ENCODE measurements at regions not wholly inside any gene's neighbourhood (a gene's known extent, or its start where the extent isn't known, plus 50 kb on each side); places are given as distances from the start of the nearest gene placed in this dataset.

DNA sequence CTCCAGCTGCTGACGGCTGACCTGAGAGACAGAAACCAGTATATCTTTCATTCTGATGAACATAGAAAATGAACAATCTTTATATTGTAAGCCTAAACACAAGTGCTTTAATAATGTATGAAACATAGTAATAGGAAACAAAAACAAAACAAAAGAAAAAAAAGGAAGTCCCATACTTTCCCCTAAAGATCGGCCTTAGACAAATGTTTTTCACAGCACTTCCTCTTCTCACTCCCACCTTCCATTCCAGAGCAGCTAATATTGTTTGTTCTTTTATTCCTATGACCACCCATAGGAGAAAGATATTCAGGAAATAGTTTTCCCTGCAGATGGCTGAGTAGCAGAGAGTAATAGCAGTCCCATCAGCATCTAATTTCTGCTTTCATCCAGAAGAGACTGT, 194.4 kb upstream of the SLC27A6 start:
- TF ChIP-seq, protein P1, sequence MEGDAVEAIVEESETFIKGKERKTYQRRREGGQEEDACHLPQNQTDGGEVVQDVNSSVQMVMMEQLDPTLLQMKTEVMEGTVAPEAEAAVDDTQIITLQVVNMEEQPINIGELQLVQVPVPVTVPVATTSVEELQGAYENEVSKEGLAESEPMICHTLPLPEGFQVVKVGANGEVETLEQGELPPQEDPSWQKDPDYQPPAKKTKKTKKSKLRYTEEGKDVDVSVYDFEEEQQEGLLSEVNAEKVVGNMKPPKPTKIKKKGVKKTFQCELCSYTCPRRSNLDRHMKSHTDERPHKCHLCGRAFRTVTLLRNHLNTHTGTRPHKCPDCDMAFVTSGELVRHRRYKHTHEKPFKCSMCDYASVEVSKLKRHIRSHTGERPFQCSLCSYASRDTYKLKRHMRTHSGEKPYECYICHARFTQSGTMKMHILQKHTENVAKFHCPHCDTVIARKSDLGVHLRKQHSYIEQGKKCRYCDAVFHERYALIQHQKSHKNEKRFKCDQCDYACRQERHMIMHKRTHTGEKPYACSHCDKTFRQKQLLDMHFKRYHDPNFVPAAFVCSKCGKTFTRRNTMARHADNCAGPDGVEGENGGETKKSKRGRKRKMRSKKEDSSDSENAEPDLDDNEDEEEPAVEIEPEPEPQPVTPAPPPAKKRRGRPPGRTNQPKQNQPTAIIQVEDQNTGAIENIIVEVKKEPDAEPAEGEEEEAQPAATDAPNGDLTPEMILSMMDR (optimal IDR thresholded peaks at IDR 0.05 in 1 of 3, IDR thresholded peaks at IDR 0.05 in 1 of 3, conservative IDR thresholded peaks at IDR 0.05 in 1 of 3; ENCODE audit: extremely low read depth in 1 of 3, insufficient read depth in 2 of 3, low read length in 3 of 3): no peak
- no peak for TF ChIP-seq EZH2 (IDR thresholded peaks at IDR 0.05; ENCODE audit: low read length)
